ENCODE measurements at regions not wholly inside any gene's neighbourhood (a gene's known extent, or its start where the extent isn't known, plus 50 kb on each side); places are given as distances from the start of the nearest gene placed in this dataset.
A peak's percentile ranks its signal among the peaks of the same experiment; 100 is the strongest.

DNA sequence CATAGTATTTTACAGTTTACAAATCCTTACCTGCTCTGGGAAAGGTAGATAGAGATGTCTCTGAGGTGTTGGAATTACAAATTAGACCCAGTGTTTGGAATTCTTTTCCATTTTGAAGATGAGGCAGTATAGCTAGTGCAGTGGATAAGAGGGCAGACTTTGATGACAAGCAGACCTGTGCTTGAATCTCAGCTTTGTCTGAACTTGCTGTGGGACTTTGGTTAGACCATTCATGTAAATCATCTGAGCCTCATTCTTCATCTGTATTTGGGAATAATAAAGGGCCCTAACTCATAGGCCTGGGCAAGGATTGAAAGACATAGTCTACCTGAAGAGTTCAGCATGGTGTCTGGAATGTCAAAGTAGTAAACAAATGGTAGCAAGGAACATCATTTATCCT lies 77.2 kb upstream of the BOD1L1 start (continued):
- TF ChIP-seq, protein P1, sequence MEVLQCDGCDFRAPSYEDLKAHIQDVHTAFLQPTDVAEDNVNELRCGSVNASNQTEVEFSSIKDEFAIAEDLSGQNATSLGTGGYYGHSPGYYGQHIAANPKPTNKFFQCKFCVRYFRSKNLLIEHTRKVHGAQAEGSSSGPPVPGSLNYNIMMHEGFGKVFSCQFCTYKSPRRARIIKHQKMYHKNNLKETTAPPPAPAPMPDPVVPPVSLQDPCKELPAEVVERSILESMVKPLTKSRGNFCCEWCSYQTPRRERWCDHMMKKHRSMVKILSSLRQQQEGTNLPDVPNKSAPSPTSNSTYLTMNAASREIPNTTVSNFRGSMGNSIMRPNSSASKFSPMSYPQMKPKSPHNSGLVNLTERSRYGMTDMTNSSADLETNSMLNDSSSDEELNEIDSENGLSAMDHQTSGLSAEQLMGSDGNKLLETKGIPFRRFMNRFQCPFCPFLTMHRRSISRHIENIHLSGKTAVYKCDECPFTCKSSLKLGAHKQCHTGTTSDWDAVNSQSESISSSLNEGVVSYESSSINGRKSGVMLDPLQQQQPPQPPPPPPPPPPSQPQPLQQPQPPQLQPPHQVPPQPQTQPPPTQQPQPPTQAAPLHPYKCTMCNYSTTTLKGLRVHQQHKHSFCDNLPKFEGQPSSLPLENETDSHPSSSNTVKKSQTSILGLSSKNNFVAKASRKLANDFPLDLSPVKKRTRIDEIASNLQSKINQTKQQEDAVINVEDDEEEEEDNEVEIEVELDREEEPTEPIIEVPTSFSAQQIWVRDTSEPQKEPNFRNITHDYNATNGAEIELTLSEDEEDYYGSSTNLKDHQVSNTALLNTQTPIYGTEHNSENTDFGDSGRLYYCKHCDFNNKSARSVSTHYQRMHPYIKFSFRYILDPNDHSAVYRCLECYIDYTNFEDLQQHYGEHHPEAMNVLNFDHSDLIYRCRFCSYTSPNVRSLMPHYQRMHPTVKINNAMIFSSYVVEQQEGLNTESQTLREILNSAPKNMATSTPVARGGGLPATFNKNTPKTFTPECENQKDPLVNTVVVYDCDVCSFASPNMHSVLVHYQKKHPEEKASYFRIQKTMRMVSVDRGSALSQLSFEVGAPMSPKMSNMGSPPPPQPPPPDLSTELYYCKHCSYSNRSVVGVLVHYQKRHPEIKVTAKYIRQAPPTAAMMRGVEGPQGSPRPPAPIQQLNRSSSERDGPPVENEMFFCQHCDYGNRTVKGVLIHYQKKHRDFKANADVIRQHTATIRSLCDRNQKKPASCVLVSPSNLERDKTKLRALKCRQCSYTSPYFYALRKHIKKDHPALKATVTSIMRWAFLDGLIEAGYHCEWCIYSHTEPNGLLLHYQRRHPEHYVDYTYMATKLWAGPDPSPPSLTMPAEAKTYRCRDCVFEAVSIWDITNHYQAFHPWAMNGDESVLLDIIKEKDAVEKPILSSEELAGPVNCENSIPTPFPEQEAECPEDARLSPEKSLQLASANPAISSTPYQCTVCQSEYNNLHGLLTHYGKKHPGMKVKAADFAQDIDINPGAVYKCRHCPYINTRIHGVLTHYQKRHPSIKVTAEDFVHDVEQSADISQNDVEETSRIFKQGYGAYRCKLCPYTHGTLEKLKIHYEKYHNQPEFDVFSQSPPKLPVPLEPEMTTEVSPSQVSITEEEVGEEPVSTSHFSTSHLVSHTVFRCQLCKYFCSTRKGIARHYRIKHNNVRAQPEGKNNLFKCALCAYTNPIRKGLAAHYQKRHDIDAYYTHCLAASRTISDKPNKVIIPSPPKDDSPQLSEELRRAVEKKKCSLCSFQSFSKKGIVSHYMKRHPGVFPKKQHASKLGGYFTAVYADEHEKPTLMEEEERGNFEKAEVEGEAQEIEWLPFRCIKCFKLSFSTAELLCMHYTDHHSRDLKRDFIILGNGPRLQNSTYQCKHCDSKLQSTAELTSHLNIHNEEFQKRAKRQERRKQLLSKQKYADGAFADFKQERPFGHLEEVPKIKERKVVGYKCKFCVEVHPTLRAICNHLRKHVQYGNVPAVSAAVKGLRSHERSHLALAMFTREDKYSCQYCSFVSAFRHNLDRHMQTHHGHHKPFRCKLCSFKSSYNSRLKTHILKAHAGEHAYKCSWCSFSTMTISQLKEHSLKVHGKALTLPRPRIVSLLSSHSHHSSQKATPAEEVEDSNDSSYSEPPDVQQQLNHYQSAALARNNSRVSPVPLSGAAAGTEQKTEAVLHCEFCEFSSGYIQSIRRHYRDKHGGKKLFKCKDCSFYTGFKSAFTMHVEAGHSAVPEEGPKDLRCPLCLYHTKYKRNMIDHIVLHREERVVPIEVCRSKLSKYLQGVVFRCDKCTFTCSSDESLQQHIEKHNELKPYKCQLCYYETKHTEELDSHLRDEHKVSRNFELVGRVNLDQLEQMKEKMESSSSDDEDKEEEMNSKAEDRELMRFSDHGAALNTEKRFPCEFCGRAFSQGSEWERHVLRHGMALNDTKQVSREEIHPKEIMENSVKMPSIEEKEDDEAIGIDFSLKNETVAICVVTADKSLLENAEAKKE (CRISPR knock-in tag; IDR thresholded peaks at IDR 0.05) = no peak
- TF ChIP-seq ZNF331 (CRISPR knock-in tag; IDR thresholded peaks at IDR 0.05; ENCODE audit: low read depth) (no peak), STAT1 (IDR thresholded peaks at IDR 0.05; ENCODE audit: unreplicated experiment) (no peak), EZH2phosphoT487 (IDR thresholded peaks at IDR 0.05; ENCODE audit: unreplicated experiment) (no peak), JUNB (IDR thresholded peaks at IDR 0.05; ENCODE audit: unreplicated experiment) (no peak), ZNF114 (CRISPR knock-in tag; IDR thresholded peaks at IDR 0.05) (no peak), CREB1 (CRISPR knock-in tag; IDR thresholded peaks at IDR 0.05; ENCODE audit: low read depth) (no peak)
- TF ChIP-seq, protein P2, sequence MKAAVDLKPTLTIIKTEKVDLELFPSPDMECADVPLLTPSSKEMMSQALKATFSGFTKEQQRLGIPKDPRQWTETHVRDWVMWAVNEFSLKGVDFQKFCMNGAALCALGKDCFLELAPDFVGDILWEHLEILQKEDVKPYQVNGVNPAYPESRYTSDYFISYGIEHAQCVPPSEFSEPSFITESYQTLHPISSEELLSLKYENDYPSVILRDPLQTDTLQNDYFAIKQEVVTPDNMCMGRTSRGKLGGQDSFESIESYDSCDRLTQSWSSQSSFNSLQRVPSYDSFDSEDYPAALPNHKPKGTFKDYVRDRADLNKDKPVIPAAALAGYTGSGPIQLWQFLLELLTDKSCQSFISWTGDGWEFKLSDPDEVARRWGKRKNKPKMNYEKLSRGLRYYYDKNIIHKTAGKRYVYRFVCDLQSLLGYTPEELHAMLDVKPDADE (IDR thresholded peaks at IDR 0.05) = no peak

DNA sequence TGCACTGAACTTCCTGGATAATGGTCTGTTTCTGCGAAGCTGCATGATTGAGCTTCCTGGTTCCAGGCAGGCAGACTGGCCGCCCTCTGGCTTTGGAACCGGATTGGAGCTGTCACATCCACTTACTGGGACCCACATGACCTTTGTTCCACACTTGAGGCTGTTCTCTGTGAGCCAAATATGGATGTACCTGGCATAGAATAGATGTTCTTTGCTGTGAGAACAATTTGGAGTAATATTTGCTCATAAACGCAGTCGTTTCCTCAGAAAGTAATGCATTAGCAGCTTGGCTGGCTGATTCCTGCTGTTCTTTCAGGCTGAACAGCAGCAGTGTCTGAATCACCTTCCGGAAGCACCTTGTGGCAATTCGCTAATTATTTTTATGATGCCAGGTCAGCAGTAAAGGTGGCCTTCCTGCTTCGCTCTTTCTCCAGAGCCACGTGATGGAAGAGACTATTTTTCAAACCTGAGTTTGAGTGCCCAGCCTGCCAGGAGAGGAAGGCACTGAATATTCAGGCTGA lies 78.1 kb upstream of the BOD1L1 start:
- Mint-ChIP-seq H3K4me3 (no peak overlapping the region), H3K9me3 (peaks cover 3% of the 10 kb centered on the region; the same call in 1 of the 3 replicates), H3K36me3 (ENCODE audit: low read depth) (no peaks in the 10 kb centered on the region), H3K27me3 (ENCODE audit: insufficient read depth, low read depth, poor library complexity) (peaks cover 3% of the 10 kb centered on the region), H3K27ac (no peak overlapping the region), H3K4me1 (0 out of 3 replicates have a peak, but pooled peaks cover 3% of the 10 kb centered on the region)
- Histone ChIP-seq H2AFZ (peak overlapping the region; percentile 89), H3K36me3 (ENCODE audit: insufficient read depth) (no peaks in the 10 kb centered on the region), H4K20me1 (replicated peaks; ENCODE audit: insufficient read depth) (no peaks in the 10 kb centered on the region), H3K4me2 (no peak overlapping the region), H3K4me1 (ENCODE audit: insufficient read depth) (no peaks in the 10 kb centered on the region), H3F3A (replicated peaks; ENCODE audit: low read depth) (no peaks in the 10 kb centered on the region), H3K79me2 (replicated peaks; ENCODE audit: insufficient read depth) (no peaks in the 10 kb centered on the region), H3K4me3 (no peak overlapping the region), H3K27ac (ENCODE audit: low read depth) (peak overlapping the region; percentile 56; the same call in 1 of the 2 replicates), H3K27me3 (ENCODE audit: insufficient read depth) (no peaks in the 10 kb centered on the region), H3K9me2 (ENCODE audit: insufficient read depth) (no peaks in the 10 kb centered on the region)
- ATAC-seq (no peak; the same call in 2 of the 3 replicates), DNase-seq (ENCODE audit: low spot score) (peak; percentile 5)
- TF ChIP-seq CREB1 (CRISPR knock-in tag; IDR thresholded peaks at IDR 0.05; ENCODE audit: low read depth) (no peak), NANOG (IDR thresholded peaks at IDR 0.05; ENCODE audit: borderline replicate concordance) (no peak), ZNF114 (CRISPR knock-in tag; IDR thresholded peaks at IDR 0.05) (no peak), ZNF331 (CRISPR knock-in tag; IDR thresholded peaks at IDR 0.05; ENCODE audit: low read depth) (no peak), STAT1 (IDR thresholded peaks at IDR 0.05; ENCODE audit: unreplicated experiment) (no peak)
- TF ChIP-seq, protein P3, sequence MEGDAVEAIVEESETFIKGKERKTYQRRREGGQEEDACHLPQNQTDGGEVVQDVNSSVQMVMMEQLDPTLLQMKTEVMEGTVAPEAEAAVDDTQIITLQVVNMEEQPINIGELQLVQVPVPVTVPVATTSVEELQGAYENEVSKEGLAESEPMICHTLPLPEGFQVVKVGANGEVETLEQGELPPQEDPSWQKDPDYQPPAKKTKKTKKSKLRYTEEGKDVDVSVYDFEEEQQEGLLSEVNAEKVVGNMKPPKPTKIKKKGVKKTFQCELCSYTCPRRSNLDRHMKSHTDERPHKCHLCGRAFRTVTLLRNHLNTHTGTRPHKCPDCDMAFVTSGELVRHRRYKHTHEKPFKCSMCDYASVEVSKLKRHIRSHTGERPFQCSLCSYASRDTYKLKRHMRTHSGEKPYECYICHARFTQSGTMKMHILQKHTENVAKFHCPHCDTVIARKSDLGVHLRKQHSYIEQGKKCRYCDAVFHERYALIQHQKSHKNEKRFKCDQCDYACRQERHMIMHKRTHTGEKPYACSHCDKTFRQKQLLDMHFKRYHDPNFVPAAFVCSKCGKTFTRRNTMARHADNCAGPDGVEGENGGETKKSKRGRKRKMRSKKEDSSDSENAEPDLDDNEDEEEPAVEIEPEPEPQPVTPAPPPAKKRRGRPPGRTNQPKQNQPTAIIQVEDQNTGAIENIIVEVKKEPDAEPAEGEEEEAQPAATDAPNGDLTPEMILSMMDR (conservative IDR thresholded peaks at IDR 0.05; ENCODE audit: low read depth in 2 of 2) = no peak
- TF ChIP-seq, protein P4, sequence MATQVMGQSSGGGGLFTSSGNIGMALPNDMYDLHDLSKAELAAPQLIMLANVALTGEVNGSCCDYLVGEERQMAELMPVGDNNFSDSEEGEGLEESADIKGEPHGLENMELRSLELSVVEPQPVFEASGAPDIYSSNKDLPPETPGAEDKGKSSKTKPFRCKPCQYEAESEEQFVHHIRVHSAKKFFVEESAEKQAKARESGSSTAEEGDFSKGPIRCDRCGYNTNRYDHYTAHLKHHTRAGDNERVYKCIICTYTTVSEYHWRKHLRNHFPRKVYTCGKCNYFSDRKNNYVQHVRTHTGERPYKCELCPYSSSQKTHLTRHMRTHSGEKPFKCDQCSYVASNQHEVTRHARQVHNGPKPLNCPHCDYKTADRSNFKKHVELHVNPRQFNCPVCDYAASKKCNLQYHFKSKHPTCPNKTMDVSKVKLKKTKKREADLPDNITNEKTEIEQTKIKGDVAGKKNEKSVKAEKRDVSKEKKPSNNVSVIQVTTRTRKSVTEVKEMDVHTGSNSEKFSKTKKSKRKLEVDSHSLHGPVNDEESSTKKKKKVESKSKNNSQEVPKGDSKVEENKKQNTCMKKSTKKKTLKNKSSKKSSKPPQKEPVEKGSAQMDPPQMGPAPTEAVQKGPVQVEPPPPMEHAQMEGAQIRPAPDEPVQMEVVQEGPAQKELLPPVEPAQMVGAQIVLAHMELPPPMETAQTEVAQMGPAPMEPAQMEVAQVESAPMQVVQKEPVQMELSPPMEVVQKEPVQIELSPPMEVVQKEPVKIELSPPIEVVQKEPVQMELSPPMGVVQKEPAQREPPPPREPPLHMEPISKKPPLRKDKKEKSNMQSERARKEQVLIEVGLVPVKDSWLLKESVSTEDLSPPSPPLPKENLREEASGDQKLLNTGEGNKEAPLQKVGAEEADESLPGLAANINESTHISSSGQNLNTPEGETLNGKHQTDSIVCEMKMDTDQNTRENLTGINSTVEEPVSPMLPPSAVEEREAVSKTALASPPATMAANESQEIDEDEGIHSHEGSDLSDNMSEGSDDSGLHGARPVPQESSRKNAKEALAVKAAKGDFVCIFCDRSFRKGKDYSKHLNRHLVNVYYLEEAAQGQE (IDR thresholded peaks at IDR 0.05; ENCODE audit: unreplicated experiment) = no peak

Data from GM23338 (cell line).